Liver (tissue), 8 donors: ENCODE measurements at regions not wholly inside any gene's neighbourhood (a gene's known extent, or its start where the extent isn't known, plus 50 kb on each side); places are given as distances from the start of the nearest gene placed in this dataset.

ENCODE experiments used
- DNase-seq: peaks from one replicate; pipeline ENCODE4 v3.0.0-alpha.2; 2017; ENCODE audit warnings: low spot score
- H3K27ac ChIP-seq, 2 donors: one replicate each; pipeline ENCODE4 v1.7.0; 2013; ENCODE audit warnings: inconsistent platforms in 2 of 2, low read length in 2 of 2, control low read depth in 1 of 2, low read depth in 1 of 2, mild to moderate bottlenecking in 1 of 2
- H3K27me3 ChIP-seq, 4 donors: one replicate each; pipeline versions ENCODE4 v1.6.1 to v1.7.0; 2013; ENCODE audit warnings: low read length in 3 of 4, inconsistent platforms in 1 of 4, mild to moderate bottlenecking in 1 of 4, moderate library complexity in 1 of 4; ENCODE audit not compliant: control insufficient read depth in 4 of 4, insufficient read depth in 4 of 4
- H3K36me3 ChIP-seq, 4 donors: one replicate each; pipeline versions ENCODE4 v1.6.1 to v1.7.0; 2013; ENCODE audit warnings: low read length in 3 of 4, mild to moderate bottlenecking in 3 of 4, low read depth in 1 of 4, moderate library complexity in 1 of 4; ENCODE audit not compliant: control insufficient read depth in 4 of 4, insufficient read depth in 3 of 4
- H3K4me1 ChIP-seq, 4 donors: one replicate each; pipeline versions ENCODE4 v1.6.1 to v1.7.0; 2013; ENCODE audit warnings: low read length in 3 of 4, mild to moderate bottlenecking in 3 of 4, moderate library complexity in 1 of 4; ENCODE audit not compliant: control insufficient read depth in 4 of 4, insufficient read depth in 4 of 4
- H3K4me3 ChIP-seq, 3 donors: one replicate each; pipeline versions ENCODE4 v1.6.1 to v1.7.0; 2013; ENCODE audit warnings: low read length in 3 of 3, control low read depth in 1 of 3, low read depth in 1 of 3, mild to moderate bottlenecking in 1 of 3
- H3K9ac ChIP-seq, 2 donors: one replicate each; pipeline ENCODE4 v1.7.0; 2013; ENCODE audit warnings: low read length in 2 of 2, mild to moderate bottlenecking in 2 of 2, moderate library complexity in 2 of 2, control low read depth in 1 of 2, low read depth in 1 of 2
- H3K9me3 ChIP-seq, 4 donors: one replicate each; pipeline versions ENCODE4 v1.6.1 to v1.7.0; 2013; ENCODE audit warnings: low read length in 3 of 4; ENCODE audit not compliant: control insufficient read depth in 4 of 4
- ATF3 ChIP-seq: IDR thresholded peaks from 2 replicates; pipeline ENCODE4 v1.6.1; 2016; ENCODE audit warnings: antibody characterized with exemption
- CTCF ChIP-seq: fragments of 150-350 bp; IDR thresholded peaks from 2 replicates; pipeline ENCODE4 v1.5.1; 2017; ENCODE audit warnings: improper control_type of control experiment, low read depth, low read length; ENCODE audit not compliant: missing input control
- EGR1 ChIP-seq, 2 donors: IDR thresholded peaks; 2 replicates each; pipeline ENCODE4 v1.6.1; 2016 to 2018; ENCODE audit warnings: antibody characterized with exemption in 2 of 2, low read depth in 2 of 2
- FOXA1 ChIP-seq: IDR thresholded peaks from 2 replicates; pipeline ENCODE4 v1.6.1; 2016; ENCODE audit warnings: antibody characterized with exemption
- FOXA2 ChIP-seq: IDR thresholded peaks from 2 replicates; pipeline ENCODE4 v1.6.1; 2016; ENCODE audit warnings: antibody characterized with exemption
- GABPA ChIP-seq, 2 donors: IDR thresholded peaks in 1 of 2; conservative IDR thresholded peaks in 1 of 2; 2 replicates each; pipeline ENCODE4 v1.6.1; 2016; ENCODE audit warnings: antibody characterized with exemption in 2 of 2, mild to moderate bottlenecking in 1 of 2, moderate library complexity in 1 of 2
- HNF4A ChIP-seq, 2 donors: conservative IDR thresholded peaks; 2 replicates each; pipeline ENCODE4 v1.6.1; 2016; ENCODE audit warnings: antibody characterized with exemption in 2 of 2, mild to moderate bottlenecking in 2 of 2
- HNF4G ChIP-seq: IDR thresholded peaks from 2 replicates; pipeline ENCODE4 v1.6.1; 2016; ENCODE audit warnings: antibody characterized with exemption
- JUND ChIP-seq, 2 donors: IDR thresholded peaks; 2 replicates each; pipeline ENCODE4 v1.6.1; 2016; ENCODE audit warnings: antibody characterized with exemption in 2 of 2
- MAX ChIP-seq: IDR thresholded peaks from 2 replicates; pipeline ENCODE4 v1.6.1; 2016; ENCODE audit warnings: antibody characterized with exemption
- NR2F2 ChIP-seq: IDR thresholded peaks from 2 replicates; pipeline ENCODE4 v1.6.1; 2016; ENCODE audit warnings: antibody characterized with exemption
- RAD21 ChIP-seq, 2 donors: IDR thresholded peaks; 2 replicates each; pipeline ENCODE4 v1.6.1; 2016; ENCODE audit warnings: antibody characterized with exemption in 2 of 2, mild to moderate bottlenecking in 2 of 2
- REST ChIP-seq: IDR thresholded peaks from 2 replicates; pipeline ENCODE4 v1.6.1; 2016; ENCODE audit warnings: antibody characterized with exemption, mild to moderate bottlenecking
- RXRA ChIP-seq, 2 donors: IDR thresholded peaks; 2 replicates each; pipeline ENCODE4 v1.6.1; 2017 to 2018; ENCODE audit warnings: antibody characterized with exemption in 2 of 2, mild to moderate bottlenecking in 1 of 2
- SP1 ChIP-seq: IDR thresholded peaks from 2 replicates; pipeline ENCODE4 v1.6.1; 2018; ENCODE audit warnings: antibody characterized with exemption, mild to moderate bottlenecking
- TAF1 ChIP-seq: conservative IDR thresholded peaks from 2 replicates; pipeline ENCODE4 v1.6.1; 2016; ENCODE audit warnings: antibody characterized with exemption, mild to moderate bottlenecking
- YY1 ChIP-seq: IDR thresholded peaks from 2 replicates; pipeline ENCODE4 v1.6.1; 2016; ENCODE audit warnings: antibody characterized with exemption, mild to moderate bottlenecking
- WGBS: extraction: QIAGEN DNeasy Blood & Tissue Kit; methylation state at CpG from one replicate; pipeline ENCODE4 v1.1.7; 2013; 5-methylcytosine and 5-hydroxymethylcytosine counted together
- donor health status: healthy.
- donor health status: healthy.
- donor health status: healthy.
- donor health status: healthy.
- donor health status: healthy.

GRCh38 chr21:16584756-16585155 is 855.0 kb downstream of the USP25 start:
- Histone ChIP-seq H3K4me1 (peaks cover 1 to 16% (median 6%) of the 10 kb centered on the region in 4 donors), H3K9ac (no peak overlapping the region), H3K36me3 (no peaks in the 10 kb centered on the region), H3K27ac (no peak overlapping the region), H3K27me3 (no peaks in the 10 kb centered on the region), H3K9me3 (no peaks in the 10 kb centered on the region), H3K4me3 (no peak overlapping the region)
- DNase-seq = no peak
- TF ChIP-seq GABPA (IDR thresholded peaks at IDR 0.05 in 1 of 2, conservative IDR thresholded peaks at IDR 0.05 in 1 of 2) = no peak
- TF ChIP-seq CTCF = no peak
- no peak for TF ChIP-seq FOXA2
- no peak for TF ChIP-seq HNF4G
- TF ChIP-seq SP1 = no peak
- TF ChIP-seq FOXA1 = no peak
- no peak for TF ChIP-seq REST
- TF ChIP-seq JUND (IDR thresholded peaks at IDR 0.05) = no peak
- TF ChIP-seq EGR1 (IDR thresholded peaks at IDR 0.05; ENCODE audit: low read depth in 2 of 2) = no peak
- no peak for TF ChIP-seq NR2F2
- TF ChIP-seq RXRA (IDR thresholded peaks at IDR 0.05) = no peak
- TF ChIP-seq YY1 = no peak
- TF ChIP-seq RAD21 (IDR thresholded peaks at IDR 0.05) = no peak
- no peak for TF ChIP-seq ATF3
- no peak for TF ChIP-seq TAF1
- no peak for TF ChIP-seq MAX
- 89% methylated on average over 1 of the region's 1 CpG for WGBS

- WGBS = 58% methylated on average over 3 of the region's 3 CpGs
- TF ChIP-seq NR2F2 = no peak
- no peak for TF ChIP-seq MAX
- no peak for TF ChIP-seq EGR1 (IDR thresholded peaks at IDR 0.05; ENCODE audit: low read depth in 2 of 2)
- no peak for TF ChIP-seq HNF4A (conservative IDR thresholded peaks at IDR 0.05)
- no peak for TF ChIP-seq FOXA1
- TF ChIP-seq JUND (IDR thresholded peaks at IDR 0.05) = no peak
- no peak for TF ChIP-seq YY1
- TF ChIP-seq SP1 = no peak
- no peak for TF ChIP-seq GABPA (IDR thresholded peaks at IDR 0.05 in 1 of 2, conservative IDR thresholded peaks at IDR 0.05 in 1 of 2)
- TF ChIP-seq HNF4G = no peak
- TF ChIP-seq ATF3 = no peak
- no peak for TF ChIP-seq FOXA2
- TF ChIP-seq RXRA (IDR thresholded peaks at IDR 0.05) = no peak
- H3K9me3 ChIP-seq = no peaks in the 10 kb centered on the region
Measured at GRCh38 chr21:16585896-16586295, 856.1 kb downstream of the USP25 start.

More at GRCh38 chr21:16585896-16586295, 856.1 kb downstream of the USP25 start:
- Histone ChIP-seq H3K27me3 (no peaks in the 10 kb centered on the region), H3K4me3 (no peak overlapping the region), H3K9ac (no peak overlapping the region), H3K4me1 (peaks cover 1 to 12% (median 6%) of the 10 kb centered on the region in 4 donors), H3K36me3 (no peaks in the 10 kb centered on the region), H3K27ac (peak overlapping the region in 1 of 2 donors; percentile 19)
- DNase-seq = no peak
